Ammon's horn (tissue), 1 donor: ENCODE measurements at regions not wholly inside any gene's neighbourhood (a gene's known extent, or its start where the extent isn't known, plus 50 kb on each side); places are given as distances from the start of the nearest gene placed in this dataset.

Experiments
- DNase-seq: peaks from one replicate; pipeline ENCODE4 v3.0.0-alpha.2; 2016; ENCODE audit warnings: low spot score

DNA sequence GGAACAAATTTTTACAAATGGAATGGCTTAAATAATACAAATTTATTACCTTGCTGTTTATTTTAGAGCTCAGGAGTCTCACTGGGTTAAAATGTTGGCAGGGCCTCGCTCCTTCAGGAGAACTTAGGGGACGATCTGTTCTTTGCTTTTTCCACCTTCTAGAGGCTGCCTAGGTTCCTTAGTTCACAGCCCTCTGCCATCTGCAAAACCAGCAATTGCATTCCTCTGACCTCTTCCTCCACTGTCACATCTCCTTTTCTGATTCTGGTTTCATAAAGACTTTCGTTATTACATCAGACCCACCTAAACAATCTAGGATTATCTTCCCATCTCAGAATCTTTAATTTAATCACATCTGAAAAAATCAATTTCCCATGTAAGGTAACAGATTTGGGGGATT is 249.6 kb upstream of the SPRY2 start:
- no peak for DNase-seq

DNA sequence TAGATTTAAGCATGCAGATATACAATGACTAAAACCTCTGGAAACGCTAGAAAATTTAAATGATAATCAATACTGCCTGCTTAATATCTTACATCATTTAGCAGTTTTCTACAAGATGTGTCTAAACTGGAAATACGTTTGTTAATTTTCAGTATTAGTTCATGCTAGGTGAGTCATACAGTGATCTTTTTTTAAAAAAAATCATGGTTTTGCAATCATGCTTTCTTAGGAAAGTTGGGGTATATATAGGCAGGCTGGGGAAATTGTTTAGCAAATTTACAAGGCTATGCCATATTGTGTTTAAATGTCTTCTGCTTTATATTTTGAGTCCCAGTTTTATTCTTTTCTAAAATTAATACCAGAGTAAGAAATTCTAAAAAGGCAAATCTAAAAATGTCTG is 245.4 kb upstream of the SPRY2 start:
- DNase-seq = no peak

DNA sequence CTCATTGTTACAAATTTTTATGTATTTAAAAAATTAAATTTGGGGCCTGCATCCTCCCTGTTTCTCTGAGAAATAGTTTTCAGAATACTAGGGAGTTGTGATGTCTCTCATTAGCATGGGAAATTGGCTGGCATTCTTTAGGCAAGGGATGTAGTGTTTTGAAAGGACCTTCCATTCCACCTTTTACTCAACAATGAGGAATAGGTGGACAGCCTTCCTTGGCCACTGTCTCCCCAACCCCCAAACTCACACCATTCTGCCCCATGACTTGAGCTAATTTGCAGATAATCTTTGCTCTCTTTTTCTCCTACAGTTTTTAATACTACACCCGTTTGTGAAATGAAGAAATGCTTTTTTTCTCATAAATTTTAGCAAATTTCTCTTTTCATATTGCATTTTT is 244.6 kb upstream of the SPRY2 start:
- no peak for DNase-seq

GRCh38 chr13:80584785-80585184 is 243.9 kb upstream of the SPRY2 start:
- no peak for DNase-seq

- DNase-seq = no peak
Measured at GRCh38 chr13:80584306-80584705, 243.4 kb upstream of the SPRY2 start.

GRCh38 chr13:80577926-80578670 is 237.2 kb upstream of the SPRY2 start:
- no peak for DNase-seq

DNA sequence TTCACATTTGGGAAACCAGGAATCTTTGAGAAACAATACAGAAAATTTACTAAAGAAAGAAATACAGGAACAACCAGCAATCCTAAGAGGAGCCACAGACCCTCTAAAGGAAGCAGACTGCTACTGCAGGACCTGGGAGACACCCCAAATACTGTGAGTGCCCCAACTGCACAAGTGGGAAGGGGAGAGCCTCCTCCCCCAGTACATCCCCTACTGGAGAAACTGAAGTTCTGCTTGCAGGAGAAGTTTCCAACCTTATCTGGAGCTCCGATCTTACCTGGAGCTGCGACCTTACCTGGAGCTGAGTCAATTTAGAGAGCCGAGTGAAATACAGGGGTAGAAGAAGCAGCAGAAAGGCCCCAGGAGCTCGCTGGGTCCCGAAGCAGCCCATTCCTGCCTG is 236.4 kb upstream of the SPRY2 start:
- DNase-seq = no peak

DNA sequence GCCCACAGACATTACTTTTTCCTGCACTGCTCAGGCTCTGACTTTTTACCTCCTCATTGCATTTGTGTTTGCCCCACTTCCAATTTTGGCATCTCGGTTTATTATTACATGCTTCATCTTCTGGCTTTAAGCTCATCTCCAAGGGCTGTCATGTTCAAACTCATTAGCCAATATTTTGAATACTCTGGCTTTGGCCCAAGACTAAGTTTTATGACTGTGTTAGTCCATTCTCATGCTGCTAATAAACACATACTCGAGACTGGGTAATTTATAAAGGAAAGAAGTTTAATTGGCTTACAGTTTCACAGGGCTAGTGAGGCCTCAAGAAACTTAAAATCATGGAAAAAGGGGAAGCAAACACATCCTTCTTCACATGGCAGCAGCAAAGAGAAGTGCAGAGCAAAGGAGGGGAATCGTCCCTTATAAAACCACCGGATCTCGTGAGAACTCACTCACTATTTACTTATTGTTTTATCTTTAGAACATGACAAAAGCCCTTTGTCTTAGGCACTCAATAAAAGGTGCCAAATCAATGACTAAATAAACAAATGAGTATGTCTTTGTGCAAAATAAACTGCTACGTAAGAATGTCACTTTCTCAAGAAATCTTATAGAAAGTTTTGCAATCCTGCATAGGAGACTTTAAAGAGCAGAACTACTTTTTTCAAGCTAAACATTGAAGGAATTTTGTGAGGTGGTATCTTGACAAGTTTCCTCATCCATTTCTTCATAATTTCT is 233.4 kb upstream of the SPRY2 start:
- no peak for DNase-seq

- DNase-seq = peak; percentile 23
Measured at GRCh38 chr13:80572923-80573316, 232.0 kb upstream of the SPRY2 start.

- DNase-seq = no peak
Measured at GRCh38 chr13:80572308-80572922, 231.5 kb upstream of the SPRY2 start.

DNA sequence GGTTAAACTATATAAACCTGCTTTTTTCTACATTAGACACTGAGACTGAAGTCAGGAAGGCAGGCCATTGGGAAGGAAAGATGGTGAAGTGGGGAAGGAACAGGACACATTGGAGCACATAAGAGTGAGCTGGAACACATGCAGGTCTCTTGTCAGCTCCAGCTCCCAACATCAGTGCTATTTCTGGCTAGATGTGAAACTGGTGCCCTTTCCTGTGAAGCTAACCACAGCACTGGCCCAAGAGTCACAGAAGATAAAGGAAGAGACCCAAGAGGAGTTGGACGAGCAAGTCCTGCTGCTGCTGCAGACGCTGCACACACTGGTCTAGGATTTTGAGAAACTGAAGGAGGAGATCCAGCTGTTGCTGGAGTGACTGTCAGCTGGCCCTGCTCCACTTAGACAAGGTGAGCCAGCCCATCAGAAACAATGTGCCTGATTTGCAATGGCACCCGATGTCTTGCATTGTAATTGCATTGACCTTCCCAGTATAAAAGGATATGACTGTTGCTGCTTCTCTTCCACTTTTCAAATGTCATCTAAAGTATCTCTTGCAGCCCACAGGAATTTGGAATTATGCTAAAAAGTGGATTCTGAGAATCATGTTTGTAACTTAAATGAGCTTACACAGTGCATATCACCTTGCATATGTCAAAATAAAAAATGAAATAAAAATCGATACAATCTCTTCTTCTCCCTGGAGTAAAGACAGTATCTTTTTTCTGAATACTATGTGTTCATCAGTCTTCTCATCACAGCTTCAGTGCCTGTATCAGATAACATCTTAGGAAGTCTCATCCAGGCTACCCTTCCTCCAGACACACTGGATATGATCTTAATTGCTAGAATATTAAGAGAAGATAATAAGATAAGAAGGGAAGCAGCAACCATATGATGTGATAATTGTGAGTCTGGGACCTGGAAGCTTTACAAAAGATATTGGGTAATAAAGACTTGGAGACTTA is 230.7 kb upstream of the SPRY2 start:
- peak; percentile 8 for DNase-seq

DNA sequence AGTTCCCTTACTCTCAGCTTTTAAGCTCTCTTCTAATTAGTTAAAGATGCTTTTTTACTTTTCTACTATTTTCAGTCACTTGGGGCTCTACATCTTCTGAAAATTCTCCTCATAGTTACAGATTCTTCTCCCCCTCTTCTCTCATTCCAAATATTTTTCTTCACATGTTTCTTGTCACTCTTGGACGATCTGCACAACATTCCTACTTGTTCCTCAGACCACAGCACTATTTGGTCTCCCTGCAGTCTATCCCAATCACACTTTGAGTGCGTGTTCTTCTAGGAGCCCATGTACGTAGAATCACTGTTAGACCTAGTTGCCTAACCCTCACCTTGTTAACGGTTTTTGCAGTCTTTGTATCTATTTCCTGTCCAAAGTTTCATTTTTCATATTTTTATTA is 222.5 kb upstream of the SPRY2 start:
- DNase-seq = no peak

GRCh38 chr13:80562433-80563156 is 221.7 kb upstream of the SPRY2 start:
- DNase-seq = no peak

DNA sequence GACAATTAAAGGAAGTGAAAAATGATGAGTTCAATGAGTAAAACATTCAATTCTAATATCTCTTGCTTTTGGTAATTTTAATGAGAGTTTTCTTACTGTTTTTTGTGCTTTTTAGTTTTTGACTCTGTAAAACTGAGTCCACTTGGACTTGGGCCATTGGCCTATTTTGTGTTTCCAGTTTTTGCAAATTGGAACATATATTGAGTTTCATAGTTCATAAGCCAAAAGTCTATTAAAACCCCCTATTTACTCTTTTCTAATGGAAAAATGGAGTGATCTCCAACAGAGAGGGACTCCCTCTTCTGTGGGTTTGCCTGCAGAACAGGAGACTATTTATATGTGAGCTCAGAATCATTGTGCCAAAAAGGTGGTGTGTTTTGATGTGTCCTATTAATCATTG is 219.7 kb upstream of the SPRY2 start:
- no peak for DNase-seq

DNA sequence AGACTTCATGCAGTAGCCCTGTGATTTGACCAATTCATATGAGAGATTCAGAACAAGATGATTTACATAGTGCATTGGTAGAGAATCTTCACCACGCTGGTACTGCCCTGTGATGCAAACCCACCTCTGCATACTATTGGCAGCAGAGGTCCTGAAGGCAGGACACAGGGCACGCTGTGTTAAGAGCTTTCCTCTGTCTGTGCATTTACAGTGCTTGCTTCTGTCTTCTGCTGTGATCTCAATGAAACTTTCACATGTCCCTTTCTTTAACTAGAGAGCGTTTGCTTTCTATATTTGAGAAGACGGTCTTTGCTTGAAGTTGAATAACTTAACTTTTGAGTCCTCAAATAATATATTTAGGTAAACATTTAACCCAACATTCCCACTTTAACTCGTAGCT is 219.0 kb upstream of the SPRY2 start:
- DNase-seq = no peak

GRCh38 chr13:80558074-80558473 is 217.1 kb upstream of the SPRY2 start:
- no peak for DNase-seq

DNA sequence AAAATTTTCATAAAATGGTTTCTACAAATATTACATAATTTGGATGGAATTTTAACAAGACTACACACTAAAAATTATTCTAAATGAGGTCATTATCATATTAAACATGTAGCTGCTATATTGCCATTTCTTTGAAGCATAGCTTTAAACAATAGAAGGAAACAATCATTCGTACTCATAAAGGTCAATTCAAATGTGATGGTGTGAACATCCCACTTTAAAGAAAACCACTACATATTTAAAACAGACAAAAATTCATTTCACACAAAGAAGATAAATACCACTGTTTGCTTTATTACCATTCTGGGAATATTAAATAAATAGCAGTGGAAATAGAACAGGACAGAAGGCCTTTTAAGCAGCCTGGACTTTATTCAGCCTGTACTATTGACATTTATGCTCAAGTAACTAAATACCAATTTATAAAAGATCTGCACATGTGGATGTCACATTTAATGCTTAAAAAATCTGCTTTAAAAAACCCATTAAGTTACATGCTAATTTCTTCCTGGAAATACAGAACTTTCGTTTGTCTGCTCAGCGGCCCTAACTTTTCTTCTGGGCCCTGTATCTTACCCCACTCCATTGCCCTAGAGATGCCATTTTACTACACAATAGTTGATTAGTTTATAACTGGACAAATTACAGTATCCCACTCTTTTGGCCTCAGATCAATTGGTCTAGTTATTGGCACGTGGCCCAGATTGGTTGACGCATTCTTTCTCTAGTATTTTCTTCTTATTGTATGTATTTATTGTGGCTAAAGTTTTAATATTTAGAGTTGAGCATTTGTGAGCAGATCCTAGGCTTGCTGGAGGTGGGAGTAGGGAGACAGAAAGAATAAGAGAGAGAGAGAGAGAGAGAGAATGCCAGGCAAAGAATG is 215.1 kb upstream of the SPRY2 start:
- no peak for DNase-seq

GRCh38 chr13:80552851-80553440 is 212.0 kb upstream of the SPRY2 start:
- no peak for DNase-seq

DNA sequence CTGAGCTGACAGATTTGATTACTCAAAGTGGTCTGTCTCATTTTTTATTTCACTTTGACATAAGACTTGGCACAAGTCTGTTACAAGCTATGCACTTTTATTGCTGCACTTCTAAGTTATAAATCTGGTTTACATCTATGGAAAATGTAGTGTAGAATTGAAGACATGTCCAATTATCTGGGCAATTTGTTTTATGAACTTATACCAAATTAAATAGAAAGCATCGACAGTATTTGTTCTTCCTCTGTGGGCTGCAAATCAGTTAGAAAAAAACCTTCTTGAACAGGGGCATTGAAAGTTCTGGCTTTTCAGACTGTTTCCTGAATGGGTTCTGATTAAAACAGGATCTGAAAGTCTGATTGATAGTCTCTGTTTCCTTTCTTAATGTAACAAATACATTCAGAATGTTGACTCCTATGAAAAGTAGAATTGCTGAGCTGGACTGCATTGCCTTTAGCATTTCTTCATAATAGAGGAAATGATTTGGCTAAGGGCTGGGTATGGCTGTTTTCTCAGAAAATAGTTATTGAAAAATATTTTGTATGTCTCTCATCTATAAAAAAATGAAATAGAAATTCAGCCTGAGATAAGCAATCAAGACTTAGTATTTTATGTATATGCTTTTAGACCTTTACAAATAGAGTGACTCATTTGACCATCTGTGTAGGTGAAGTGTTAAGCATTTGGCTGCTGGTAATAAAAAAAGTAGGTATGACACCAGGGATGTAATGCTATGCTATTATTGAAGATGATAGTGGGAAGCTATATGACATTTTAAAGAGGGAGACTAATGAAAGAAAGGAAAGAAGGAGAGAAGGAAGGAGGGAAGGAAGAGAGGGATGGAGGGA is 210.9 kb upstream of the SPRY2 start:
- DNase-seq = peak; percentile 8
